Uterus (tissue), 3 donors: ENCODE measurements at regions not wholly inside any gene's neighbourhood (a gene's known extent, or its start where the extent isn't known, plus 50 kb on each side); places are given as distances from the start of the nearest gene placed in this dataset.

ENCODE experiments used
- DNase-seq, 2 donors: peaks; one replicate each; pipeline ENCODE4 v3.0.0-alpha.2; 2019 to 2020
- H3K27ac ChIP-seq, 2 donors: fragments of 200-600 bp; sonication (generic); 1 replicate in 1 of 2; 2 replicates in 1 of 2; pipeline ENCODE4 v1.5.1; 2016 to 2018
- H3K27me3 ChIP-seq, 2 donors: fragments of 200-600 bp; sonication (generic); one replicate each; pipeline ENCODE4 v1.5.1; 2018 to 2019; ENCODE audit warnings: control low read depth in 1 of 2
- H3K36me3 ChIP-seq, 2 donors: fragments of 200-600 bp; sonication (generic); one replicate each; pipeline ENCODE4 v1.5.1; 2019; ENCODE audit warnings: control low read depth in 1 of 2
- H3K4me1 ChIP-seq, 2 donors: fragments of 200-600 bp; sonication (generic); one replicate each; pipeline ENCODE4 v1.5.1; 2018 to 2019; ENCODE audit warnings: control low read depth in 1 of 2
- H3K4me3 ChIP-seq, 2 donors: fragments of 200-600 bp; sonication (generic); 1 replicate in 1 of 2; 2 replicates in 1 of 2; pipeline ENCODE4 v1.5.1; 2018 to 2019; ENCODE audit warnings: mild to moderate bottlenecking in 1 of 2
- H3K9me3 ChIP-seq, 2 donors: fragments of 200-600 bp; sonication (generic); one replicate each; pipeline ENCODE4 v1.5.1; 2019; ENCODE audit warnings: control low read depth in 1 of 2
- POLR2A ChIP-seq, 2 donors: fragments of 450-650 bp; IDR thresholded peaks; one replicate each; pipeline ENCODE4 v1.6.1; 2016; ENCODE audit warnings: antibody characterized with exemption in 2 of 2, mild to moderate bottlenecking in 1 of 2, moderate library complexity in 1 of 2
- intact Hi-C: fragments of 100-400 bp; cut with DNase I; formaldehyde crosslinking; loops from one replicate; pipeline ENCODE4 v1.15.1; 2023; ENCODE audit warnings: low total_unique reads
- TF ChIP-seq, protein P1 (sequence below), 4 experiments: fragments of 200-600 bp in 2 of 4; fragments of 450-650 bp in 2 of 4; sonication (generic) in 2 of 4; IDR thresholded peaks; one replicate each; pipeline ENCODE4 v1.5.1; 2016 to 2019; ENCODE audit warnings: antibody characterized with exemption in 4 of 4, mild to moderate bottlenecking in 2 of 4, moderate library complexity in 1 of 4
- donor health status: DM: yes; HTN: yes; CAD: no.

- no peaks in the 10 kb centered on the region for H3K36me3 ChIP-seq
- H3K4me1 ChIP-seq: no peaks in the 10 kb centered on the region
- H3K27ac ChIP-seq: no peak overlapping the region
- TF ChIP-seq, protein P1, sequence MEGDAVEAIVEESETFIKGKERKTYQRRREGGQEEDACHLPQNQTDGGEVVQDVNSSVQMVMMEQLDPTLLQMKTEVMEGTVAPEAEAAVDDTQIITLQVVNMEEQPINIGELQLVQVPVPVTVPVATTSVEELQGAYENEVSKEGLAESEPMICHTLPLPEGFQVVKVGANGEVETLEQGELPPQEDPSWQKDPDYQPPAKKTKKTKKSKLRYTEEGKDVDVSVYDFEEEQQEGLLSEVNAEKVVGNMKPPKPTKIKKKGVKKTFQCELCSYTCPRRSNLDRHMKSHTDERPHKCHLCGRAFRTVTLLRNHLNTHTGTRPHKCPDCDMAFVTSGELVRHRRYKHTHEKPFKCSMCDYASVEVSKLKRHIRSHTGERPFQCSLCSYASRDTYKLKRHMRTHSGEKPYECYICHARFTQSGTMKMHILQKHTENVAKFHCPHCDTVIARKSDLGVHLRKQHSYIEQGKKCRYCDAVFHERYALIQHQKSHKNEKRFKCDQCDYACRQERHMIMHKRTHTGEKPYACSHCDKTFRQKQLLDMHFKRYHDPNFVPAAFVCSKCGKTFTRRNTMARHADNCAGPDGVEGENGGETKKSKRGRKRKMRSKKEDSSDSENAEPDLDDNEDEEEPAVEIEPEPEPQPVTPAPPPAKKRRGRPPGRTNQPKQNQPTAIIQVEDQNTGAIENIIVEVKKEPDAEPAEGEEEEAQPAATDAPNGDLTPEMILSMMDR (IDR thresholded peaks at IDR 0.05): no peak
- TF ChIP-seq POLR2A (IDR thresholded peaks at IDR 0.05): no peak
- DNase-seq: no peak
- no peaks in the 10 kb centered on the region for H3K27me3 ChIP-seq
- H3K4me3 ChIP-seq: no peak overlapping the region
- intact Hi-C loops: no loop called here
- no peaks in the 10 kb centered on the region for H3K9me3 ChIP-seq
Observed at GRCh38 chr11:115885535-115886421, 381.6 kb upstream of the CADM1 start.

- Histone ChIP-seq H3K4me1 (no peaks in the 10 kb centered on the region), H3K36me3 (no peaks in the 10 kb centered on the region), H3K27ac (no peak overlapping the region), H3K9me3 (no peaks in the 10 kb centered on the region), H3K4me3 (no peak overlapping the region), H3K27me3 (no peaks in the 10 kb centered on the region)
- TF ChIP-seq, protein P1 (IDR thresholded peaks at IDR 0.05): no peak
- TF ChIP-seq POLR2A (IDR thresholded peaks at IDR 0.05): no peak
- no peak for DNase-seq
- intact Hi-C loops: no loop called here
Observed at GRCh38 chr11:115884800-115885534, 380.8 kb upstream of the CADM1 start.

DNA sequence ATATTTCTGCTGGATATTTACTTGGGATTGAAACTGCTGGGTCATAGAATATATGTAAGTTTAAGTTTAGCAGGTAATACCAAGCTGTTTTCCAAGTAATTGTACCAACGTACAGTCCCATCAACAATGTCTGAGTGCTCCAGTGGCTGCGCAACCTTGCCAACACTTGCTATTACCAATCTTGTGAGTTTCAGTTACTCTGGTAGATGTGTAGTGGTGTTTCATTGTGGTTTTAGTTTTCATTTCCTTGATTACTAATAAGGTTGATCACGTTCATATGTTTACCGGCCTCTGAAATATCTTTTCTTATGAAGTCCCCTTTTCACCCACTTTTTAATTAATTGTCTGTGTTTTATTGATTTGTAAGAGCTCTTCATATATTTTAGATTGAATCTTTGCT lies 370.6 kb upstream of the CADM1 start:
- no peaks in the 10 kb centered on the region for H3K4me1 ChIP-seq
- intact Hi-C loops: no loop called here
- H3K4me3 ChIP-seq: no peak overlapping the region
- no peaks in the 10 kb centered on the region for H3K9me3 ChIP-seq
- H3K36me3 ChIP-seq: no peaks in the 10 kb centered on the region
- TF ChIP-seq, protein P1 (IDR thresholded peaks at IDR 0.05): no peak
- TF ChIP-seq POLR2A (IDR thresholded peaks at IDR 0.05): no peak
- no peaks in the 10 kb centered on the region for H3K27me3 ChIP-seq
- DNase-seq: no peak
- no peak overlapping the region for H3K27ac ChIP-seq

- no peaks in the 10 kb centered on the region for H3K27me3 ChIP-seq
- no peaks in the 10 kb centered on the region for H3K4me1 ChIP-seq
- no peak overlapping the region for H3K27ac ChIP-seq
- intact Hi-C loops: no loop called here
- H3K9me3 ChIP-seq: no peaks in the 10 kb centered on the region
- TF ChIP-seq, protein P1 (IDR thresholded peaks at IDR 0.05): no peak
- no peak for TF ChIP-seq POLR2A (IDR thresholded peaks at IDR 0.05)
- H3K4me3 ChIP-seq: no peak overlapping the region
- no peak for DNase-seq
- H3K36me3 ChIP-seq: no peaks in the 10 kb centered on the region
Observed at GRCh38 chr11:115873813-115874212, 369.6 kb upstream of the CADM1 start.

GRCh38 chr11:115872416-115872815 lies 368.2 kb upstream of the CADM1 start:
- no peaks in the 10 kb centered on the region for H3K9me3 ChIP-seq
- H3K4me3 ChIP-seq: no peak overlapping the region
- no peaks in the 10 kb centered on the region for H3K4me1 ChIP-seq
- H3K36me3 ChIP-seq: no peaks in the 10 kb centered on the region
- TF ChIP-seq, protein P1 (IDR thresholded peaks at IDR 0.05): no peak
- TF ChIP-seq POLR2A (IDR thresholded peaks at IDR 0.05): no peak
- no peak overlapping the region for H3K27ac ChIP-seq
- intact Hi-C loops: no loop called here
- no peak for DNase-seq
- no peaks in the 10 kb centered on the region for H3K27me3 ChIP-seq
